CD4-positive, alpha-beta T cell treated with Interleukin-10 for 1 hour (primary cell): ENCODE measurements at regions not wholly inside any gene's neighbourhood (a gene's known extent, or its start where the extent isn't known, plus 50 kb on each side); places are given as distances from the start of the nearest gene placed in this dataset.

Experiments used
- DNase-seq: peaks from one replicate; pipeline ENCODE4 v3.0.0-alpha.2; 2020

- no peak for DNase-seq
Observed at GRCh38 chr19:30932854-30933253, 416.4 kb downstream of the TSHZ3 start.

- no peak for DNase-seq
Observed at GRCh38 chr19:30930941-30931706, 418.1 kb downstream of the TSHZ3 start.

- DNase-seq = no peak
Observed at GRCh38 chr19:30927705-30928104, 421.5 kb downstream of the TSHZ3 start.

GRCh38 chr19:30924670-30925069, 424.6 kb downstream of the TSHZ3 start:
- no peak for DNase-seq

- DNase-seq = no peak
Observed at GRCh38 chr19:30924069-30924636, 425.1 kb downstream of the TSHZ3 start.

- no peak for DNase-seq
Observed at GRCh38 chr19:30923621-30924020, 425.6 kb downstream of the TSHZ3 start.

DNA sequence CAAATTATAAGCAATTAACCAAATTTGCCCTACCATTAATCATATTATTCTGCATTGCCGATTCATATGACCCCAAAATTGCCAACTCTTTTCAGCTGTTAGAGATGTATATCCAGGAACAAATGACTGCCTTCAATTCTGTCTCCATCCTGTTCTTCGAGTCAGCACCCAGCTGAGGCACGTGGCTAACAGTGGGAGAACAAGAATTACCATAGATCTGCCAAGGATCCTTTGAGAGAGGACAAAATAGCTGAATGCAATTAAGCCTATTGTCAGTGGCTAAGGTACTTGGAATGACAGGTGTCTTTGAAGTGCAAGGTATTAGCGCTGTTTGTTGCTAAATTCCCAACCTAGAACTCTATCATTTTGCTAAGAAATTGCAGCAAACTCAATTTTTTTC, 426.1 kb downstream of the TSHZ3 start:
- no peak for DNase-seq

GRCh38 chr19:30920222-30920621, 429.0 kb downstream of the TSHZ3 start:
- DNase-seq = no peak

- DNase-seq = no peak
Observed at GRCh38 chr19:30919737-30920136, 429.5 kb downstream of the TSHZ3 start.

GRCh38 chr19:30916238-30916637, 433.0 kb downstream of the TSHZ3 start:
- no peak for DNase-seq

DNA sequence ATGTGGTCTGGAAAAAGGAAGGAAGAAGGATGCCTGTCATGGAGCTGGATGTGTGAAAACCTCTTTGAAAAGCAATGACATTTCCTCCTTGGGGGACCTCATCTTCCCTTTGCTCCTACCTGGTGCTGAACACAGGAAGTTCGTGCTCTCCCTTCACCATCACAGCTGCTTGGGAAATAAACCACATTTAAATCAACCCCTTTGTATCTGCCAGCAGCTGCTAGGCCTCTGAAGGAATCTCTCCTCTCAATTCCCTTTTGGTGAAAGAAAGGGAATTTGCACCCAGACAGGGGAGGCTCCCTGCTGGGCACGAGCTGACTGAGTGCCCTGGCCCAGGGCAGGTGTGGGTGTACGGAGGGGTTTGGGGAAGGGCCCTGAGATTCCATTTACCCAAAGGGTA, 437.7 kb downstream of the TSHZ3 start:
- no peak for DNase-seq

GRCh38 chr19:30910485-30911240, 438.6 kb downstream of the TSHZ3 start:
- no peak for DNase-seq

DNA sequence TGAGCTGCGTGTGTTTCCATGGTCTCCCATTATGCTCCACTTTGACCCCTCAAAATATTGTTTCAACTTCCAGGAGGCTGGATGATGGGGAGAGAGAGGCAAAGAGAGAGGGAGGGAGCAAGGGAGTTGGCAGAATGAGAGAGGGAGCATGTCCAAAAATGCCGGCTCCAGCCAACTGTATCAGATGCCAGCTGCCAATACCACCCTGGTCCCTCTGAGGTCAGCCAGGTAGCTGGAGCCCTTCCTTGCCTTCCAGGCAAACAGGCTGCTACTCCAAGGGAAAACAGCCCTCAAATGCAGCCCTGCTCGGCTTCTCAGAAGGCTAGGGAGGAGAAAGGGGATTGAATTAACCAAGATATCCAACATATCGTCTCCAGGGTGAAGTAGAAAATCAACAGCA, 440.0 kb downstream of the TSHZ3 start:
- no peak for DNase-seq

DNA sequence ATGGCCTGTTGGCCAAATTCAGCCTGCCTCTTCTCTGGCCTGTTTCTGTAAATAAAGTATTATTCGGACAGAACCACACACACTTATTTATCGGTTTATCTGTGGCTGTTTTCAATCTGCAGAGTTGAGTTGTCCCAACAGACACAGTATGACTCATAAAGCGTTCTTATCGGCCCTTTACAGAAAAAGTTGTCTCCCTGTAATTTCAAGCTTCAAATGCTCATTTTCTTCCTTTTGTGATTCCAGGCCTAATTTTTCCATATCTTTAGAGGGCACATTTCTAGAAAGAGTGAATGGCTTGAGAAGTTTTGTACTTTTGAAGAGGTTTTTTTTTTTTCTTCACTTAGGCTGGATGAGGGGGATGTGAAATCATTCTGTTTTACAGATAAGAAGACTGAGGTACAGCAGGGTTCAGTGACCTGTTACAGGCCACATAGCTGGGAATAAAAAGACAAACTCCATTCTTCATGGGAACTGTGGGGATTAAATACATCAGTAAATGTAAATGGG, 440.9 kb downstream of the TSHZ3 start:
- DNase-seq = no peak

GRCh38 chr19:30906871-30907270, 442.4 kb downstream of the TSHZ3 start:
- DNase-seq = no peak

DNA sequence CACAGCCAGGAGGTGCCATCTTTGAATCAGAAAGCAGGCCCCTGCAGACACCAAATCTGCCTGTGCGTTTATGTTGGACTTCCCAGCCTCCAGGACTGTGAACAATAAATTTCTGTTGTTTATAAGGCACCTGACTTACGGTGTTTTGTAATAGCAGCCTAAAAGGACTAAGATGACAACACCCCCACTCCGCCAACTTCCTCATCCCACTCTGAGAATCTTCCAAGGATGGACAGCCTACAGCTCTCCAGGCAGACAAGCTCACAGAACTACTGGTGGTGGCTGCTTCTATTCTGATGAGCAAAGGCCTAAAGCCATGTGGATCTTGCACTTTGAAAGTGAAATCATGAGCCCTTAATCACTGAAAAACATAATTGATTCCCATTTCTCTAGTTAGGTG, 449.2 kb downstream of the TSHZ3 start:
- DNase-seq = no peak

- no peak for DNase-seq
Observed at GRCh38 chr19:30898353-30899103, 450.7 kb downstream of the TSHZ3 start.

GRCh38 chr19:30897553-30897952, 451.7 kb downstream of the TSHZ3 start:
- no peak for DNase-seq

GRCh38 chr19:30897034-30897433, 452.2 kb downstream of the TSHZ3 start:
- no peak for DNase-seq

DNA sequence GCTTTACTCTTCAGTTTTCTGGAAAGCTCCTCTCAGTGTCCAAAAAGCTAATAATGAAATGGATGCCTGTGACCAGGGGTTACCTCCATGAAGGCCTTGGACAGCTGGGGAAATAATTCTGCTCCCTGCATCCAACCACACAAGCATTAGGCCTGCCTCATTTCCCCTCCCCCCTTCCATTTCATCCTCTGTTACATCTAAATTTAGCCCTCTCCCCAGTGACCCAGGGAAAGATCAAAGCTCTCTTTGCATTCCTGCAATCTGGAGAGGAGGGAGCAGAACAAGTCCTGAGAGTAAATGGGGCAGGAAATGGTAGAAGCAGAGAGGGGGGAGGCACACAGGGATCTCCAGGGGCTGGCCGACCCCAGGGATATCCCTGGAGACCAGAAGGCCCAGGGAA, 452.7 kb downstream of the TSHZ3 start:
- DNase-seq = no peak

- DNase-seq = no peak
Observed at GRCh38 chr19:30895946-30896345, 453.3 kb downstream of the TSHZ3 start.

GRCh38 chr19:30891051-30891450, 458.2 kb downstream of the TSHZ3 start:
- no peak for DNase-seq

DNA sequence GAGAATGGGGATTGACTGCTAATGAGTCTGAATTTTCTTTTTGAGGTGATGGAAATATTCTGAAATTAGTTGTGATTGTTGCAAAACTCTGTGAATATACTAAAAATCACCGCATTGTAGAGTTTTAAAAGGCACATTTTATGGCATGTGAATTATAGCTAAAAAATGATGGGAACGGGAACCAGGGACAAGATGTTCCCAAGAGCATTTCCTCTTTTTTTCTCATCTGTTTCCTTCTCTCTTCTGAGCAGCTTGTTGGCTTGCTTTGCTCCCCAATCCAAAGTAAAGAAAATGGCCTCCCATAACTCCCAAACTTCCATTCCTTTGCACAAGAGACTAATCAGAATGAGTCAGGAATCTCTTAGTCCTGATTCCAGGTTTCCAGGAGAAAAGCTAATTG, 459.2 kb downstream of the TSHZ3 start:
- no peak for DNase-seq
